ENCODE measurements at regions not wholly inside any gene's neighbourhood (a gene's known extent, or its start where the extent isn't known, plus 50 kb on each side); places are given as distances from the start of the nearest gene placed in this dataset.

DNA sequence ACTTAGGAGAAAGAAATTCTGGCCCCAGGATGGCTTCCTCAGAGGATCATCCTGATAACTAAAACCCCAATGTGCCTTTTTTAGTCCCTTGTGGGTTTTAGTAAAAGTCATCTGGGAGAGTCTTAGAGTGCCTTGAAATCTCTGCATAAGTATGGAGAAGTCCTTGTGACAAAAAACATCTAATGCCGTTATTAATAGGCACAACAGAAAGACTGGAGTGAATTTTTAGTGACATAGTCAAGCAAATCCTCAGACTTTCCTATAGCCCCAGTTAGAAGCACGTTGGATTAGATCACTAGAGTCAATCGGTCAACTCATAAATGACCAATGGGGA lies 108.2 kb upstream of the MPDZ start:
- TF ChIP-seq EP300 (IDR thresholded peaks at IDR 0.05) (no peak), BCL3 (IDR thresholded peaks at IDR 0.05) (no peak), JUN (IDR thresholded peaks at IDR 0.05) (no peak), POLR2A (IDR thresholded peaks at IDR 0.05; ENCODE audit: low read length) (no peak), RAD21 (conservative IDR thresholded peaks at IDR 0.05 in 1 of 2, IDR thresholded peaks at IDR 0.05 in 1 of 2) (no peak), SMC3 (IDR thresholded peaks at IDR 0.05) (no peak), E2F6 (IDR thresholded peaks at IDR 0.05; ENCODE audit: borderline replicate concordance, low read depth) (no peak), CHD2 (IDR thresholded peaks at IDR 0.05; ENCODE audit: low read length, partially characterized antibody) (no peak), EHMT2 (IDR thresholded peaks at IDR 0.05; ENCODE audit: low read depth) (no peak)
- TF ChIP-seq, protein P1, sequence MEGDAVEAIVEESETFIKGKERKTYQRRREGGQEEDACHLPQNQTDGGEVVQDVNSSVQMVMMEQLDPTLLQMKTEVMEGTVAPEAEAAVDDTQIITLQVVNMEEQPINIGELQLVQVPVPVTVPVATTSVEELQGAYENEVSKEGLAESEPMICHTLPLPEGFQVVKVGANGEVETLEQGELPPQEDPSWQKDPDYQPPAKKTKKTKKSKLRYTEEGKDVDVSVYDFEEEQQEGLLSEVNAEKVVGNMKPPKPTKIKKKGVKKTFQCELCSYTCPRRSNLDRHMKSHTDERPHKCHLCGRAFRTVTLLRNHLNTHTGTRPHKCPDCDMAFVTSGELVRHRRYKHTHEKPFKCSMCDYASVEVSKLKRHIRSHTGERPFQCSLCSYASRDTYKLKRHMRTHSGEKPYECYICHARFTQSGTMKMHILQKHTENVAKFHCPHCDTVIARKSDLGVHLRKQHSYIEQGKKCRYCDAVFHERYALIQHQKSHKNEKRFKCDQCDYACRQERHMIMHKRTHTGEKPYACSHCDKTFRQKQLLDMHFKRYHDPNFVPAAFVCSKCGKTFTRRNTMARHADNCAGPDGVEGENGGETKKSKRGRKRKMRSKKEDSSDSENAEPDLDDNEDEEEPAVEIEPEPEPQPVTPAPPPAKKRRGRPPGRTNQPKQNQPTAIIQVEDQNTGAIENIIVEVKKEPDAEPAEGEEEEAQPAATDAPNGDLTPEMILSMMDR (IDR thresholded peaks at IDR 0.05) = no peak
- TF ChIP-seq, protein P2, sequence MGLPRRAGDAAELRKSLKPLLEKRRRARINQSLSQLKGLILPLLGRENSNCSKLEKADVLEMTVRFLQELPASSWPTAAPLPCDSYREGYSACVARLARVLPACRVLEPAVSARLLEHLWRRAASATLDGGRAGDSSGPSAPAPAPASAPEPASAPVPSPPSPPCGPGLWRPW (IDR thresholded peaks at IDR 0.05) = no peak
- TF ChIP-seq, protein P3, sequence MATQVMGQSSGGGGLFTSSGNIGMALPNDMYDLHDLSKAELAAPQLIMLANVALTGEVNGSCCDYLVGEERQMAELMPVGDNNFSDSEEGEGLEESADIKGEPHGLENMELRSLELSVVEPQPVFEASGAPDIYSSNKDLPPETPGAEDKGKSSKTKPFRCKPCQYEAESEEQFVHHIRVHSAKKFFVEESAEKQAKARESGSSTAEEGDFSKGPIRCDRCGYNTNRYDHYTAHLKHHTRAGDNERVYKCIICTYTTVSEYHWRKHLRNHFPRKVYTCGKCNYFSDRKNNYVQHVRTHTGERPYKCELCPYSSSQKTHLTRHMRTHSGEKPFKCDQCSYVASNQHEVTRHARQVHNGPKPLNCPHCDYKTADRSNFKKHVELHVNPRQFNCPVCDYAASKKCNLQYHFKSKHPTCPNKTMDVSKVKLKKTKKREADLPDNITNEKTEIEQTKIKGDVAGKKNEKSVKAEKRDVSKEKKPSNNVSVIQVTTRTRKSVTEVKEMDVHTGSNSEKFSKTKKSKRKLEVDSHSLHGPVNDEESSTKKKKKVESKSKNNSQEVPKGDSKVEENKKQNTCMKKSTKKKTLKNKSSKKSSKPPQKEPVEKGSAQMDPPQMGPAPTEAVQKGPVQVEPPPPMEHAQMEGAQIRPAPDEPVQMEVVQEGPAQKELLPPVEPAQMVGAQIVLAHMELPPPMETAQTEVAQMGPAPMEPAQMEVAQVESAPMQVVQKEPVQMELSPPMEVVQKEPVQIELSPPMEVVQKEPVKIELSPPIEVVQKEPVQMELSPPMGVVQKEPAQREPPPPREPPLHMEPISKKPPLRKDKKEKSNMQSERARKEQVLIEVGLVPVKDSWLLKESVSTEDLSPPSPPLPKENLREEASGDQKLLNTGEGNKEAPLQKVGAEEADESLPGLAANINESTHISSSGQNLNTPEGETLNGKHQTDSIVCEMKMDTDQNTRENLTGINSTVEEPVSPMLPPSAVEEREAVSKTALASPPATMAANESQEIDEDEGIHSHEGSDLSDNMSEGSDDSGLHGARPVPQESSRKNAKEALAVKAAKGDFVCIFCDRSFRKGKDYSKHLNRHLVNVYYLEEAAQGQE (IDR thresholded peaks at IDR 0.05) = no peak

Data from A549 (cell line).